HUES48 (cell line): ENCODE measurements at regions not wholly inside any gene's neighbourhood (a gene's known extent, or its start where the extent isn't known, plus 50 kb on each side); places are given as distances from the start of the nearest gene placed in this dataset.

Experiments
- H3K27ac ChIP-seq: one replicate; pipeline ENCODE4 v1.7.0; 2013; ENCODE audit warnings: low read depth, low read length, inconsistent platforms
- H3K27me3 ChIP-seq: 2 replicates; pipeline ENCODE4 v1.6.1; 2013; ENCODE audit warnings: mild to moderate bottlenecking, low read length; ENCODE audit not compliant: control insufficient read depth, insufficient read depth
- H3K36me3 ChIP-seq: 2 replicates; pipeline ENCODE4 v1.6.1; 2013; ENCODE audit warnings: low read length; ENCODE audit not compliant: control insufficient read depth, insufficient read depth
- H3K4me1 ChIP-seq: 2 replicates; pipeline ENCODE4 v1.6.1; 2013; ENCODE audit warnings: mild to moderate bottlenecking, low read length; ENCODE audit not compliant: control insufficient read depth, insufficient read depth
- H3K4me3 ChIP-seq: 2 replicates; pipeline ENCODE4 v1.5.1; 2013; ENCODE audit warnings: mild to moderate bottlenecking, low read depth, low read length
- H3K9ac ChIP-seq: 2 replicates; pipeline ENCODE4 v1.6.1; 2013; ENCODE audit warnings: mild to moderate bottlenecking, low read depth, low read length, moderate library complexity
- H3K9me3 ChIP-seq: 2 replicates; pipeline ENCODE4 v1.6.1; 2013; ENCODE audit warnings: low read length; ENCODE audit not compliant: control insufficient read depth, insufficient read depth

DNA sequence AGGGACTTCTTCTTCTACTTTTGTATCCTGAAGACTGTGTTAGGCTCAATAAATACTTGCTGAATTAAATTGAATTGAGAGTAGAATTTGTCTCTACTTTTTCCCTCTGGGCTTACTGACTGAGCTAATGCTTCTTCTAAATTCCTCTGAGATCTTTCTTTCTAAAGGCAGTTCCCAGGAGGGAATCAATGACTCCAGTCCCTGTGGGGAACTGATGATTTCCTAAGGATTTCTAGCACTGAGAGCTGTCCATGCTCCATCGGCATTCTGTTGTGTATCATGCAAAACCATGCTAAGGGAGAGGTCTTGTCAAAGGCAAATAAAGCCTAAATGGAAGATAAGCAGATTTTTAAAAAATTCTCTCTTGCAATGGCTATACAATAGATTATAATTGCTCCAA lies 148.8 kb upstream of the KIRREL3 start:
- Histone ChIP-seq H3K27me3 (no peaks in the 10 kb centered on the region), H3K4me1 (no peaks in the 10 kb centered on the region)

DNA sequence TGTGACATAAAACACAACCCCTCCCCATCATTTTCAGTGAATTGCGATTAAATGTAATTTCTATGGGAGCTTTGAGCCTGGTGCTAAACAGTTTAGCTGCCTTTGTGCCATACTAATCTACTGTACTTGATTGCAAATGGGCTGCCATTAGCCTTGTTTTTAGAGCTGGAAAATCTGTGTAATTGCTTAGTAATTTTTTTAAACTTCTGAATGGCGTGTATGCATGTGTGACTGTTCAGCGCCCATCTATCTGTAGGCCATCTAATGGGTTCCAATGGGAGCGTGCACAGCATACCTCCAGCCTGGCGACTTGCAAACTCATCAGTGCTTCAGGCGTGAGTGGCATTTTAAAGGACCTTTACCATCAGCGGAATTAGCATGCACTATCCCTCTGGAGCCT lies 142.7 kb upstream of the KIRREL3 start:
- H3K27me3 ChIP-seq: no peaks in the 10 kb centered on the region
- H3K4me3 ChIP-seq: no peak overlapping the region
- peaks cover 7% of the 10 kb centered on the region; the same call in 1 of the 2 replicates for H3K4me1 ChIP-seq
- H3K9me3 ChIP-seq: no peaks in the 10 kb centered on the region
- H3K9ac ChIP-seq: no peak overlapping the region
- H3K36me3 ChIP-seq: no peaks in the 10 kb centered on the region
- no peak overlapping the region for H3K27ac ChIP-seq

More for the DNA sequence above, 148.8 kb upstream of the KIRREL3 start:
- Histone ChIP-seq H3K36me3 (no peaks in the 10 kb centered on the region), H3K4me3 (no peak overlapping the region), H3K9me3 (no peaks in the 10 kb centered on the region), H3K9ac (no peak overlapping the region), H3K27ac (no peak overlapping the region)

DNA sequence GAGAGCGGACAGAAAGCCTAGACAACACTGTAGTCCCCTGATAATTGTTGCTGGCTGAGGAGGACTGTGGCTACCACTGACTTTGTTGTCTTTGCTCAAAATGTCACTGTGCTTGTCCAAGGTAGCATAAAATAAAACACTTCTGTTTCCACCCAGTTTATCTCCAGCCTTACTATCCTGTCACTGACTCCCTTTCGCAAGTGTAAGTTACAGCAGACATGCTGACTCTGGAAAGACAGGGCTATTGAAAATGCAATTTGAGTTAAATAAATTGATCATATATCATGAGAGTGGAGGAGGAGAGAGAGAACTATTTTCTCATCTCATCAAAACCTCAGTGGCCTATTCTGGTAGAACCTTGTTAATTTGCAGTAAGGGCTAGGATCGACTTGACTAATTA lies 138.0 kb upstream of the KIRREL3 start:
- Histone ChIP-seq H3K4me1 (peaks cover 6% of the 10 kb centered on the region; the same call in 1 of the 2 replicates), H3K9me3 (no peaks in the 10 kb centered on the region), H3K27ac (no peak overlapping the region), H3K36me3 (no peaks in the 10 kb centered on the region), H3K27me3 (no peaks in the 10 kb centered on the region), H3K9ac (no peak overlapping the region), H3K4me3 (no peak overlapping the region)

DNA sequence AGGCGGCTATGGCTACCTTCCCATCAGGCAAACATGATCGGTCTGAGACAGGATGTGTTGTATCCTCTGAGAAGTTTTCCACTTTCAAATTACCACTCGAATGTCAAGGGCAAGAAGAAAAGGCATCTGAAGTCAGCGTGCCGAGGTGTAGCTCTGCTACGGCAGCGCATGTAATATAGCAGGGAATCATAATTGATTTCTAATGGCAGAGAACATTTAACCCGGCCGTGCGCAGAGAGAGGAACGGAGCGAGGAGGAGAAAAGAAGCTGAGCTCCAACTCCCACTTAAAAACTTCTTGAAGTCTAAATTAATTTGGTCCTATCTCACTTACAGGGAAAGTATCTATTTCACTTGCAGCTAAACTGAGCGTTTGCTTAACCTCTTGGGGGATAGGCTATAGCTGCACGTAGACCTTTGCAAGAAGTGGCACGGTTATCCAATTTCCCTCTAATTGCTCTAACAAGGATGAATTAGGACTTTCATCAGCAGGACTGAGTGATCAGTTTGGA lies 137.3 kb upstream of the KIRREL3 start:
- Histone ChIP-seq H3K4me3 (no peak overlapping the region), H3K4me1 (no peaks in the 10 kb centered on the region)

DNA sequence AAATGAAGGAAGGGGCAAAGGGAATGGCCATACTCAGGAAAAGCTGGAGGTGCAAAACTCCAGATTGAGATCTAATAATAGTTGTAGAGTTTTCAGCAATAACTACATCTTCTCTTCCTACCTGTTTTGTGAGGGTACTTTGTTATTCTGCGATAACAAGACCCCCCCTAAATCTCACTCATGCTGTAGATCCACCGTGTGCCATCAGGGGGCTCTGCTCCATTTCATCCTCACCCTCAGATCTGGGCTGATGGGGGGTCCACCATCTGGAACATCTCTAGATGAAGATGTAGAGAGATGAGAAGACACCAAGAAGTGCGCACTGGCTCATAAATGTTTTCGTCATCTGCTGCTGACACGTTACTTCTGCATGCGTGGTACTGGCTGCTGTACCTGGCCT lies 135.9 kb upstream of the KIRREL3 start:
- H3K27ac ChIP-seq: no peak overlapping the region

More for the DNA sequence above, 137.3 kb upstream of the KIRREL3 start:
- Histone ChIP-seq H3K9ac (no peak overlapping the region), H3K27ac (no peak overlapping the region), H3K36me3 (no peaks in the 10 kb centered on the region), H3K27me3 (no peaks in the 10 kb centered on the region), H3K9me3 (no peaks in the 10 kb centered on the region)

DNA sequence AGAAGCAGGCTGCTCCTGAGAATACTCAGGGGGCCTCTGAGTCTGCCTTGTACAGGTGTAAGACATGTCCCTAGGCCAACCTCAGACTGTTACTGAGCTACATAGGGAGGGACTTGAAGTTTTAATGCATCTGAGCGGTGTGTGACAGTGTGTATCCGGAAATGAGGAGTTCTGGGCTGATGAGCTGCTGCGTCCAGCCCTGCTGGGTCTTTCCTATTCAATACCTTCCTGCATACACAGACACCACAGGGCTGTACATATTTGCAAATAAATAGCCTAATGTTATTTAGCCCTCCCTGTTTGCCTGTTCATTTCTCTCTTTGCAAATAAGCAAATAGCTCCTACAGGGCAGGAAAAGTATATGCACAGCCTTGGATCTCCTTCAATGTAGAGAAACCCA lies 134.7 kb upstream of the KIRREL3 start:
- no peaks in the 10 kb centered on the region for H3K36me3 ChIP-seq
- no peaks in the 10 kb centered on the region for H3K9me3 ChIP-seq
- H3K27ac ChIP-seq: no peak overlapping the region
- no peak overlapping the region for H3K4me3 ChIP-seq
- no peaks in the 10 kb centered on the region for H3K4me1 ChIP-seq
- H3K9ac ChIP-seq: no peak overlapping the region
- no peaks in the 10 kb centered on the region for H3K27me3 ChIP-seq

More for the DNA sequence above, 135.9 kb upstream of the KIRREL3 start:
- H3K4me3 ChIP-seq: no peak overlapping the region
- no peaks in the 10 kb centered on the region for H3K27me3 ChIP-seq
- no peak overlapping the region for H3K9ac ChIP-seq
- no peaks in the 10 kb centered on the region for H3K9me3 ChIP-seq
- no peaks in the 10 kb centered on the region for H3K4me1 ChIP-seq
- H3K36me3 ChIP-seq: no peaks in the 10 kb centered on the region

DNA sequence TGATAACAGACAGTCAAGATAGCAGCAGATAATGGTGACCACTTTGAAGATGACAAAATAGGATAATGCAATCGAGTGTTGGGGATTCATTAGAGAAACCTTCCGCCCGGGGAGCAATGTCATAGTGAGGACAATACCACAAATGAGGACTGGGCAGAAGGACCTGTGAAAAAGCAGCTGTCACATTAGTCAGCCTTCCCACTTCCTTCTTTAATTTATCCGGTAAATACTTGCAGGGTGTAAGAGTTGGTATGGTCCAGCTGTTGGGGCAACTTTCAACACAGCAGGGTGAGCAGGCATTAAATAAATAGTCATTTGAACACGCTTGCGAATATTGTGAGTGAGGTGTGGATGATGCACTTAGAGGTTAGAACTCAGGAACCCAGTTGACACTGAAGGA lies 132.5 kb upstream of the KIRREL3 start:
- H3K27me3 ChIP-seq: no peaks in the 10 kb centered on the region
- H3K4me1 ChIP-seq: no peaks in the 10 kb centered on the region
- H3K4me3 ChIP-seq: no peak overlapping the region
- H3K36me3 ChIP-seq: no peaks in the 10 kb centered on the region
- no peak overlapping the region for H3K27ac ChIP-seq
- no peaks in the 10 kb centered on the region for H3K9me3 ChIP-seq
- H3K9ac ChIP-seq: no peak overlapping the region

DNA sequence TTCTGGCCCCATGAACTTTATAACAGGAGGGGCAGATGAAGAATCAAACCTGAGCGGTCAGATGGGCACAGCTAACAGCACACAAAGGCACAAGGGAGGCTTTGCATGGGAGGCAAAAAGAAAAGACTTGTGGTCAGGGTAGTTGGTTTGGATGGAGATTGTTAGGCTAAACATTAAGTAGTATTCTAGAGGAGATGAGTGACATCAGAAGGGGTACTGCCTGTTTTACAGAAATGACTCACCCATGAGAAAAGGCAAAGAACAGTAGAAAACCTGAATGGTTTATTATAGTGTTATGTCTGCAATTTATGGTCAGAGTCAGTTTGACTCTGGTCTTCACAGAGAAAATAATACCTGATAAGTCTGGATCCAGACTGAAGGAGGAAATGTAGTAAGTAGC lies 129.8 kb upstream of the KIRREL3 start:
- no peaks in the 10 kb centered on the region; the same call in 1 of the 2 replicates for H3K4me1 ChIP-seq
- no peaks in the 10 kb centered on the region for H3K27me3 ChIP-seq
- no peak overlapping the region for H3K4me3 ChIP-seq
- H3K36me3 ChIP-seq: no peaks in the 10 kb centered on the region
- no peak overlapping the region for H3K27ac ChIP-seq
- H3K9ac ChIP-seq: no peak overlapping the region
- H3K9me3 ChIP-seq: no peaks in the 10 kb centered on the region

DNA sequence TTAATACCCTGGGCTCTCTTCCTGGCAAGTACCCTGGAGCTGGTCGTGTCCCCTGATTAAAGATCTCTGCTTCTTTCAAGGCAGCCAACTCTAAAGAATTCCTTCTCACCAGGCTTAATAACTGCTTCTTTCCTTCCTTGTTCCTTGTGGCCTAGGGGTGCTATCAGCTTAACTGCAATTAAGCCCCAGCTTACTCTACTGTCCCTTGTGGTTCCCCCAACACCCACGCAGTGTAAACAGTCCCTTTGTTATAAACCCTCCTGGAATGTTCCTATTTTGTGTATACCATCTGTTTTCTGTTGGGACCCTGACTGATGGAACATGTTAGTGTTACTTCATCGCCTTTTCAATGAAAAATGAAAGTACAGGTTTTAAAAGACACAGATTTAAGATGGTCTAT lies 126.4 kb upstream of the KIRREL3 start:
- H3K9me3 ChIP-seq: no peaks in the 10 kb centered on the region
- no peaks in the 10 kb centered on the region for H3K27me3 ChIP-seq
- peak overlapping the region; percentile 34 for H3K27ac ChIP-seq
- no peaks in the 10 kb centered on the region for H3K36me3 ChIP-seq
- no peaks in the 10 kb centered on the region; the same call in 1 of the 2 replicates for H3K4me1 ChIP-seq
- no peak overlapping the region for H3K9ac ChIP-seq
- H3K4me3 ChIP-seq: no peak overlapping the region

DNA sequence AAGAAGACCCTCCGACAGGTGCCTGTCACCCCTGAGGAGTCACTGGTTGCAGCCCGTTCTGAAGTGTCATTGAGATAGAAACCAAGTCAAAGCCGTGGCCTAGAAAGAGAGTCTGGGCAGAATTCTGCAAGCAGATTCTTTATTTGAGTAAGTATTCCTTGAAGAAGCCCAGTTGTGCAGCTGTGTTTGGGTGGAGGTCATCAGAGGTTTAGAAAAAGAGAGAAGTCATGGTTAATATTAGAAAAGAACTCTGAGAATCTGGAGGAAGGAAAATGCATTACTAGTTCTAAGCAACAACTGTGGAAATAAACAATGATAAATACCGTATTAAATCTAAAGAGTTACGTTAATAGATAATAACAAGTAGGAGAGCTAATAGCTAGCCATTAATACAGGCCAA lies 118.8 kb upstream of the KIRREL3 start:
- H3K9ac ChIP-seq: no peak overlapping the region
- H3K36me3 ChIP-seq: no peaks in the 10 kb centered on the region
- H3K27me3 ChIP-seq: no peaks in the 10 kb centered on the region
- no peak overlapping the region for H3K27ac ChIP-seq
- H3K4me1 ChIP-seq: peaks cover 4% of the 10 kb centered on the region; the same call in 1 of the 2 replicates
- H3K4me3 ChIP-seq: no peak overlapping the region
- no peaks in the 10 kb centered on the region for H3K9me3 ChIP-seq

DNA sequence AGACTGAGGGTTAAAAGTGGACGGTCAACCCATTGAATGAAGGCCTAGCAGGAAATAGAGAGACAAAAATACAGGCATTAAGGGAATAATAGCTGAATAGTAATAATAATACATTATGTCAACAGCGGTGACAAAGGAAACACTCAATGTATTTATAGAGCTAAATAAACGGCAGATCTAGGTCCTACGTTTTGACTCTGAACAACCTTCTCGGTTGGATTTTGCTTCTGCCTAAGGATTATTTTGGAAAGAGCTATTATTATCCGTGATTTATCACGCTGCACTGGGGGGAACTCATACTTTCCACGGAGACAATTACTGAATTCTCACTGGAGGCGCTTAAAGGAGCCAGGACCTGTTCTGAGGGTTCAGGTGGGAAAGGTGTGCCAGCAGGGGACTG lies 118.2 kb upstream of the KIRREL3 start:
- Histone ChIP-seq H3K27me3 (no peaks in the 10 kb centered on the region), H3K4me1 (peaks cover 4% of the 10 kb centered on the region; the same call in 1 of the 2 replicates), H3K27ac (no peak overlapping the region), H3K9me3 (no peaks in the 10 kb centered on the region), H3K36me3 (no peaks in the 10 kb centered on the region), H3K9ac (no peak overlapping the region), H3K4me3 (no peak overlapping the region)
